HG03064 (cell line): ENCODE measurements at regions not wholly inside any gene's neighbourhood (a gene's known extent, or its start where the extent isn't known, plus 50 kb on each side); places are given as distances from the start of the nearest gene placed in this dataset.

Experiments
- ATAC-seq: cut with Tn5 transposase; IDR thresholded peaks from one replicate; pipeline ENCODE4 v1.9.1; 2021; ENCODE audit warnings: low read depth; ENCODE audit not compliant: unreplicated experiment

GRCh38 chr14:85250414-85251189, 279.3 kb upstream of the FLRT2 start:
- ATAC-seq, result no peak

GRCh38 chr14:85252011-85252410, 277.9 kb upstream of the FLRT2 start:
- no peak for ATAC-seq

- no peak for ATAC-seq
Observed at GRCh38 chr14:85254711-85255110, 275.2 kb upstream of the FLRT2 start.

- no peak for ATAC-seq
Observed at GRCh38 chr14:85257287-85257686, 272.7 kb upstream of the FLRT2 start.

GRCh38 chr14:85263916-85264675, 265.8 kb upstream of the FLRT2 start:
- no peak for ATAC-seq

- ATAC-seq, result no peak
Observed at GRCh38 chr14:85273099-85273677, 256.8 kb upstream of the FLRT2 start.

- no peak for ATAC-seq
Observed at GRCh38 chr14:85273952-85274351, 256.0 kb upstream of the FLRT2 start.

GRCh38 chr14:85276161-85276978, 253.6 kb upstream of the FLRT2 start:
- no peak for ATAC-seq

GRCh38 chr14:85276979-85277228, 253.0 kb upstream of the FLRT2 start:
- no peak for ATAC-seq

- ATAC-seq, result no peak
Observed at GRCh38 chr14:85279407-85279806, 250.5 kb upstream of the FLRT2 start.

GRCh38 chr14:85280074-85280473, 249.9 kb upstream of the FLRT2 start:
- ATAC-seq, result no peak

GRCh38 chr14:85281921-85282320, 248.0 kb upstream of the FLRT2 start:
- no peak for ATAC-seq

- no peak for ATAC-seq
Observed at GRCh38 chr14:85288041-85288440, 241.9 kb upstream of the FLRT2 start.

GRCh38 chr14:85291731-85292130, 238.2 kb upstream of the FLRT2 start:
- ATAC-seq, result no peak

GRCh38 chr14:85293612-85294234, 236.2 kb upstream of the FLRT2 start:
- ATAC-seq, result no peak

GRCh38 chr14:85295318-85295717, 234.6 kb upstream of the FLRT2 start:
- no peak for ATAC-seq

GRCh38 chr14:85296456-85297210, 233.3 kb upstream of the FLRT2 start:
- ATAC-seq, result no peak

GRCh38 chr14:85300107-85300506, 229.8 kb upstream of the FLRT2 start:
- ATAC-seq, result no peak

- no peak for ATAC-seq
Observed at GRCh38 chr14:85301506-85301905, 228.4 kb upstream of the FLRT2 start.

- no peak for ATAC-seq
Observed at GRCh38 chr14:85306024-85306423, 223.9 kb upstream of the FLRT2 start.
